Heart left ventricle (tissue), 16 donors: ENCODE measurements at regions not wholly inside any gene's neighbourhood (a gene's known extent, or its start where the extent isn't known, plus 50 kb on each side); places are given as distances from the start of the nearest gene placed in this dataset.

Experiments
- ATAC-seq, 4 donors: fragments of 200-7000 bp; cut with Tn5 transposase; one replicate each; pipeline ENCODE4 v1.9.1; 2020 to 2022; ENCODE audit warnings: moderate library complexity in 4 of 4, mild to moderate bottlenecking in 3 of 4, moderate number of reproducible peaks in 1 of 4
- DNase-seq, 5 donors: peaks; one replicate each; pipeline ENCODE4 v3.0.0-alpha.2; 2020
- H3K27ac ChIP-seq, 12 donors: fragments of 200-600 bp; sonication (generic) in 4 of 12; one replicate each; pipeline versions ENCODE4 v1.5.0 to v1.8.0; 2016 to 2022; ENCODE audit warnings: mild to moderate bottlenecking in 2 of 12
- H3K27me3 ChIP-seq, 9 donors: fragments of 200-600 bp; sonication (generic) in 2 of 9; one replicate each; pipeline versions ENCODE4 v1.5.1 to v1.8.0; 2016 to 2022; ENCODE audit warnings: mild to moderate bottlenecking in 3 of 9
- H3K36me3 ChIP-seq, 9 donors: fragments of 200-600 bp; sonication (generic) in 2 of 9; one replicate each; pipeline versions ENCODE4 v1.5.0 to v1.8.0; 2018 to 2022; ENCODE audit warnings: mild to moderate bottlenecking in 2 of 9
- H3K4me1 ChIP-seq, 12 donors: fragments of 200-600 bp; sonication (generic) in 4 of 12; one replicate each; pipeline versions ENCODE4 v1.5.0 to v1.8.0; 2016 to 2022; ENCODE audit warnings: mild to moderate bottlenecking in 3 of 12
- H3K4me3 ChIP-seq, 12 donors: fragments of 200-600 bp; sonication (generic) in 4 of 12; one replicate each; pipeline versions ENCODE4 v1.5.0 to v1.8.0; 2017 to 2022; ENCODE audit warnings: mild to moderate bottlenecking in 9 of 12, moderate library complexity in 4 of 12
- H3K9me3 ChIP-seq, 12 donors: fragments of 200-600 bp; sonication (generic) in 4 of 12; one replicate each; pipeline versions ENCODE4 v1.5.0 to v1.8.0; 2016 to 2022; ENCODE audit warnings: mild to moderate bottlenecking in 1 of 12
- CTCF ChIP-seq, 12 donors: fragments of 200-600 bp; sonication (generic) in 4 of 12; IDR thresholded peaks; one replicate each; pipeline versions ENCODE4 v1.5.0 to v1.8.0; 2018 to 2022; ENCODE audit warnings: antibody characterized with exemption in 12 of 12, mild to moderate bottlenecking in 5 of 12
- POLR2A ChIP-seq, 2 donors: fragments of 450-650 bp; IDR thresholded peaks; one replicate each; pipeline ENCODE4 v1.6.1; 2017; ENCODE audit warnings: antibody characterized with exemption in 2 of 2, mild to moderate bottlenecking in 2 of 2, moderate library complexity in 2 of 2
- WGBS, 4 donors: extraction: QIAGEN DNeasy Blood & Tissue Kit in 2 of 4; methylation state at CpG; one replicate each; pipeline versions ENCODE4 v1.1.5 to v1.1.7; 2013 to 2018; 5-methylcytosine and 5-hydroxymethylcytosine counted together
- intact Hi-C, 10 donors: fragments of 100-400 bp; cut with DNase I; formaldehyde crosslinking; loops; one replicate each; pipeline versions ENCODE4 v1.11.1 to v1.14.2; 2022
- donor health status: ischemic (EF 13 %, LVEDD 7.1; RV severe dilation, severe dysfunction).
- donor health status: healthy with polysubstance abuse.
- donor health status: DM: no; HTN: yes; CAD: no.
- donor health status: DM: no; HTN: no; CAD: no.
- donor health status: ischemic (EF 25% LVEDD 6.9; RV normal size, moderate dysfunction).
- donor health status: ischemic (EF 25% LVEDD 5.7; RV mildly dilated, moderate dysfunction).
- donor health status: healthy.
- donor health status: DM: yes; HTN: yes; CAD: no.
- donor health status: ischemic (EF 35%, LVEDD 5.7; RV mildly dilated, moderate dysfunction).
- donor health status: nonischemic (EF 11% LVEDD 7.7; RV severe dilation, severe dysfunction).
- donor health status: DM: yes; HTN: yes; CAD: no.
- donor health status: PGD.
- donor health status: ischemic (EF 29% LVEDD 5.4; RV normal size, mild dysfunction).
- donor health status: nonischemic (EF 23%, LVEDD 6.1; RV moderate dilation, normal function).

- no peak for ATAC-seq
- H3K27ac ChIP-seq = no peak overlapping the region
- no peaks in the 10 kb centered on the region for H3K4me1 ChIP-seq
- WGBS, 4 donors = 81 to 91% (median 85%) methylated on average over 1 of the region's 1 CpG
- H3K36me3 ChIP-seq = no peaks in the 10 kb centered on the region
- H3K4me3 ChIP-seq = no peak overlapping the region
- H3K27me3 ChIP-seq = no peaks in the 10 kb centered on the region
- DNase-seq = no peak
- TF ChIP-seq POLR2A (IDR thresholded peaks at IDR 0.05) (no peak), CTCF (IDR thresholded peaks at IDR 0.05) (no peak)
- intact Hi-C loops = no loop called here
- no peaks in the 10 kb centered on the region for H3K9me3 ChIP-seq
These were observed 91.1 kb upstream of the NXPH2 start for GRCh38 chr2:138871312-138871711.

GRCh38 chr2:138867341-138867740 lies 87.2 kb upstream of the NXPH2 start:
- Histone ChIP-seq H3K4me1 (no peaks in the 10 kb centered on the region), H3K4me3 (no peak overlapping the region), H3K9me3 (no peaks in the 10 kb centered on the region), H3K36me3 (no peaks in the 10 kb centered on the region), H3K27ac (no peak overlapping the region), H3K27me3 (no peaks in the 10 kb centered on the region)
- DNase-seq = no peak
- intact Hi-C loops = no loop called here
- 67 to 79% (median 73%) methylated on average over 1 of the region's 1 CpG for WGBS, 4 donors
- ATAC-seq = no peak
- TF ChIP-seq POLR2A (IDR thresholded peaks at IDR 0.05) (no peak), CTCF (IDR thresholded peaks at IDR 0.05) (no peak)

- no peaks in the 10 kb centered on the region for H3K36me3 ChIP-seq
- DNase-seq (no peak), ATAC-seq (no peak)
- H3K27me3 ChIP-seq = no peaks in the 10 kb centered on the region
- no peak for TF ChIP-seq CTCF (IDR thresholded peaks at IDR 0.05)
- no peak for TF ChIP-seq POLR2A (IDR thresholded peaks at IDR 0.05)
- no peak overlapping the region for H3K27ac ChIP-seq
- H3K9me3 ChIP-seq = no peaks in the 10 kb centered on the region
- no peak overlapping the region for H3K4me3 ChIP-seq
- H3K4me1 ChIP-seq = no peaks in the 10 kb centered on the region
- intact Hi-C loops = no loop called here
These were observed 86.6 kb upstream of the NXPH2 start for GRCh38 chr2:138866797-138867196.

GRCh38 chr2:138853761-138854160 lies 73.6 kb upstream of the NXPH2 start:
- 63 to 67% (median 65%) methylated on average over 3 of the region's 3 CpGs for WGBS, 4 donors

More at GRCh38 chr2:138853761-138854160, 73.6 kb upstream of the NXPH2 start:
- Histone ChIP-seq H3K36me3 (no peaks in the 10 kb centered on the region), H3K9me3 (no peaks in the 10 kb centered on the region), H3K27ac (no peak overlapping the region), H3K27me3 (no peaks in the 10 kb centered on the region), H3K4me3 (no peak overlapping the region), H3K4me1 (no peaks in the 10 kb centered on the region)
- DNase-seq = no peak
- ATAC-seq = no peak
- intact Hi-C loops = no loop called here
- TF ChIP-seq CTCF (IDR thresholded peaks at IDR 0.05) (no peak), POLR2A (IDR thresholded peaks at IDR 0.05) (no peak)
